ENCODE measurements at regions not wholly inside any gene's neighbourhood (a gene's known extent, or its start where the extent isn't known, plus 50 kb on each side); places are given as distances from the start of the nearest gene placed in this dataset.
"Not testable (repeated sequence)": the region's sequence is repeated elsewhere in the genome, so short reads cannot be mapped to it uniquely, and the experiment has no call there.

DNA sequence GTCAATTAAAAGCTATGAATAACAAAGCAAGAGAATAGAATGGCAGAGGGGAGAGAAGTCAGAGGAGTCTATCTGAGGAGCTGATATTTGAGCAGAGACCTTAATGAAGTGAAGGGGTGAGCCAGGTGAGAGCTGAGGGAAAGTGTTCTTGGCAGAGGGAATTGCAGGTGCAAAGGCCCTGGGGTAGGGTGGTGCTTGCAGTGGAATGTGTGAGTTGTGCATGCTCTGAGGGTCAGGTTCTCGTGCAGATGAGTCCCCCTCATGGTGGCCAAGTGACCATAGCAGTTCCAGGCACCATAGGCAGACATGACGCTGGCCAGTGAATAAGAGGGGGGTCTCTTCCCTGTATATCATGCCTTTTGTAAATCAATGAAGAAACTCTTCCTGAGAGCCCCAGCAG, 58.9 kb upstream of the ALX4 start:
- no peak overlapping the region for H3K4me3 ChIP-seq (ENCODE audit: control insufficient read depth, low read depth, low read length)
- DNase-seq (ENCODE audit: low read depth) = no peak
- TF ChIP-seq, protein P1, sequence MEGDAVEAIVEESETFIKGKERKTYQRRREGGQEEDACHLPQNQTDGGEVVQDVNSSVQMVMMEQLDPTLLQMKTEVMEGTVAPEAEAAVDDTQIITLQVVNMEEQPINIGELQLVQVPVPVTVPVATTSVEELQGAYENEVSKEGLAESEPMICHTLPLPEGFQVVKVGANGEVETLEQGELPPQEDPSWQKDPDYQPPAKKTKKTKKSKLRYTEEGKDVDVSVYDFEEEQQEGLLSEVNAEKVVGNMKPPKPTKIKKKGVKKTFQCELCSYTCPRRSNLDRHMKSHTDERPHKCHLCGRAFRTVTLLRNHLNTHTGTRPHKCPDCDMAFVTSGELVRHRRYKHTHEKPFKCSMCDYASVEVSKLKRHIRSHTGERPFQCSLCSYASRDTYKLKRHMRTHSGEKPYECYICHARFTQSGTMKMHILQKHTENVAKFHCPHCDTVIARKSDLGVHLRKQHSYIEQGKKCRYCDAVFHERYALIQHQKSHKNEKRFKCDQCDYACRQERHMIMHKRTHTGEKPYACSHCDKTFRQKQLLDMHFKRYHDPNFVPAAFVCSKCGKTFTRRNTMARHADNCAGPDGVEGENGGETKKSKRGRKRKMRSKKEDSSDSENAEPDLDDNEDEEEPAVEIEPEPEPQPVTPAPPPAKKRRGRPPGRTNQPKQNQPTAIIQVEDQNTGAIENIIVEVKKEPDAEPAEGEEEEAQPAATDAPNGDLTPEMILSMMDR (conservative IDR thresholded peaks at IDR 0.05; ENCODE audit: control insufficient read depth, insufficient read depth, low read depth, low read length) = no peak

GRCh38 chr11:44371042-44371441, 61.1 kb upstream of the ALX4 start:
- H3K4me3 ChIP-seq (ENCODE audit: control insufficient read depth, low read depth, low read length); DNase-seq (ENCODE audit: low read depth): not testable (repeated sequence)

DNA sequence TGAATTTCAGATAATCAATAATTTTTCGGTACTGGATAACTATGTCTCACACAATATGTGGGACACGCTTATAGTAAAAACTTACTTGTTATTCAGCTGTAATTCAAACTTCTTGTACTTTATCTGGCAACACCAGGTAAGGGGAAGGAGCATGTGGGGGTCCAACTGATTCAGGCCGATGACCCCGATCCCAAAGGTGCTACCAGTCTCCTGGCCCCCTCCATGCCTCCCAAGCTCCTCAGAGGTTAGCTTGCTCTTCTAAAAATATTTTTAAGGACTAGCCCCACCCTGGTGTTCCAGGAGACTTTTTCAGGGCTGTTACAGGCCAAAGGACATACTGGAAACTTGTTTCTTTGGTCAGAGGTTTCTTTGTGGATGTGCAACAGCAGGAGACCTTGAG, 61.8 kb upstream of the ALX4 start:
- TF ChIP-seq, protein P1 (conservative IDR thresholded peaks at IDR 0.05; ENCODE audit: control insufficient read depth, insufficient read depth, low read depth, low read length) = no peak
- DNase-seq (ENCODE audit: low read depth) = no peak
- no peak overlapping the region for H3K4me3 ChIP-seq (ENCODE audit: control insufficient read depth, low read depth, low read length)

GRCh38 chr11:44372989-44373388, 63.0 kb upstream of the ALX4 start:
- TF ChIP-seq, protein P1 (conservative IDR thresholded peaks at IDR 0.05; ENCODE audit: control insufficient read depth, insufficient read depth, low read depth, low read length) = no peak
- no peak overlapping the region for H3K4me3 ChIP-seq (ENCODE audit: control insufficient read depth, low read depth, low read length)
- no peak for DNase-seq (ENCODE audit: low read depth)

- DNase-seq (ENCODE audit: low read depth) = no peak
- TF ChIP-seq, protein P1 (conservative IDR thresholded peaks at IDR 0.05; ENCODE audit: control insufficient read depth, insufficient read depth, low read depth, low read length) = no peak
- H3K4me3 ChIP-seq (ENCODE audit: control insufficient read depth, low read depth, low read length) = no peak overlapping the region
Observed at GRCh38 chr11:44374001-44374400, 64.1 kb upstream of the ALX4 start.

DNA sequence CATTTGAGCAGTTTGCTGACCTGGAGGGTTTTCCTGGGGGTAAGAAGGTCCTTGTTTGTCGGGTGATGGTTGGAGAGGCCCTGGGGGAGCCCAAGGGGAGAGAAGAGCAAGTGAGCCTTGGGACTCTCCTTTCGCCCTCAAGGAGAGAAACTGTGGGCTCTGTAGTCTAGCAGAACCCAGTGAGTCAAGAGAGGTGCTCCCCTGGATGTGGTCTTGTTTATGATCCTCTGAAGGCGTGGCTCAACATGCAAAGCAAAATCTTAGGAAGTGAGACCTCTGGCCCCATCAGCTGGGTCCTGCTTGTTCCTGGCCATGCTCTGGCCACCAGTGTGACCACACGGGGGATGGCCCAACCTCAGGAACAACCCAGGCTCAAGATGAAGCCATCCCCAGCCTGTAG, 66.5 kb upstream of the ALX4 start:
- TF ChIP-seq, protein P1 (conservative IDR thresholded peaks at IDR 0.05; ENCODE audit: control insufficient read depth, insufficient read depth, low read depth, low read length) = no peak
- H3K4me3 ChIP-seq (ENCODE audit: control insufficient read depth, low read depth, low read length) = no peak overlapping the region
- no peak for DNase-seq (ENCODE audit: low read depth)

GRCh38 chr11:44377121-44377520, 67.2 kb upstream of the ALX4 start:
- no peak overlapping the region for H3K4me3 ChIP-seq (ENCODE audit: control insufficient read depth, low read depth, low read length)
- no peak for DNase-seq (ENCODE audit: low read depth)
- TF ChIP-seq, protein P1 (conservative IDR thresholded peaks at IDR 0.05; ENCODE audit: control insufficient read depth, insufficient read depth, low read depth, low read length) = no peak
